ENCODE measurements at regions not wholly inside any gene's neighbourhood (a gene's known extent, or its start where the extent isn't known, plus 50 kb on each side); places are given as distances from the start of the nearest gene placed in this dataset.

DNA sequence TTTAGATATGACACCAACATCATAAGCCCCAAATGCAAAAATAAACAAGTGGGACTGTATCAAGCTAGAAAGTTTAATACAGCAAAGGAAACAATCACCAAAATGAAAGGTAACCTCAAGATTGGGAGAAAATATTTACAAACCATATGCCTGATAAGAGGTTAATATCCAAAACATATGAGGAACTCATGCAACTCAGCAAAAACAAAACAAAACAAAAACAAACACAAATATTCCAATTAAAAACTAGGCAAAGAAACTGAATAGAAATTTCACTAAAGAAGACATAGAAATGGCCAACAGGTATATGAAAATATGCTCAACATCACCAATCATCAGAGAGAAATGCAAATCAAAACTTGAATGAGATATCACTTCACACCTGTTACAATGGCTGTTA, 116.5 kb upstream of the ATP1B1 start (continued):
- no peak for TF ChIP-seq ZBTB21 (CRISPR knock-in tag; IDR thresholded peaks at IDR 0.05; ENCODE audit: borderline replicate concordance)
- TF ChIP-seq, protein P1, sequence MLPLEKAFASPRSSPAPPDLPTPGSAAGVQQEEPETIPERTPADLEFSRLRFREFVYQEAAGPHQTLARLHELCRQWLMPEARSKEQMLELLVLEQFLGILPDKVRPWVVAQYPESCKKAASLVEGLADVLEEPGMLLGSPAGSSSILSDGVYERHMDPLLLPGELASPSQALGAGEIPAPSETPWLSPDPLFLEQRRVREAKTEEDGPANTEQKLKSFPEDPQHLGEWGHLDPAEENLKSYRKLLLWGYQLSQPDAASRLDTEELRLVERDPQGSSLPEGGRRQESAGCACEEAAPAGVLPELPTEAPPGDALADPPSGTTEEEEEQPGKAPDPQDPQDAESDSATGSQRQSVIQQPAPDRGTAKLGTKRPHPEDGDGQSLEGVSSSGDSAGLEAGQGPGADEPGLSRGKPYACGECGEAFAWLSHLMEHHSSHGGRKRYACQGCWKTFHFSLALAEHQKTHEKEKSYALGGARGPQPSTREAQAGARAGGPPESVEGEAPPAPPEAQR (CRISPR knock-in tag; IDR thresholded peaks at IDR 0.05) = no peak

DNA sequence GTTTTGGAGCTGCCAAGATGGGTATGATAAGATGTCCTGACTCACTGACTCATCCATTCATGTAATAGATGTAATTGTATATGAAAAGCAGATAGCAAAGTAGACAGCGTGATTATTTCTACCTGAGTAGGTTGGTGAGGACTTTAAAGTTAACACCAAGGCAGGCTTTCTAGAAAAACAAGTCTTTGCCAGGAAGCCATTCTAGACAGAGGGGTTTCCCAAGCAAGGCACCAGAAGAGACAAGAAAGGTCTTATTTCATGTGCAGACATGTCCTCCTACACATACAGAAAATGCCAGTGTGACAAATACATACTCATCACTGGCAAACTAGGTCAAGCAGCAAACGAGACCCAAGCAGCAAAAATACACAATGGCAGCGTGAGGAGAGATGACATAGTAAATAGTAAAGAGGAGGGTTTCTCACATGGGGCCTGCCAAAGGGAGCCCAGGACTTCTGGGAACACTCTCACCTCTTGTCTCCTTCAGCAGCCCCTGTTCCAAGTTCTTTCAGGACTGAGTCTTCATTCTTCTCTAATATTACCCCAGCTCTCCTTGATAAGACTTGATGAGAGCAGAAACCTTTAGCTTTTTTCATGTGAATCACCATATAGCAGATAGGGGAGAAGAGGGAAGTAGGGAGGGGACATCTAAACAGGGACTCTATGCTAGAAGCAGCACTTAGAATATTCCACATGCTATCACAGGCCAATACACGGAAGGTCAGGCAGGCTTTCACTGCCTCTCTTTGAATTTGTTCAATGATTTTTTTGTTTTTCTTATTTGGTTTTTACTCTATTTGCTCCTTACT, 114.6 kb upstream of the ATP1B1 start:
- ChIA-PET POLR2A (no interaction called here), CTCF (no interaction called here)
- Mint-ChIP-seq H3K4me3 (no peak overlapping the region), H3K36me3 (no peaks in the 10 kb centered on the region), H3K4me1 (no peaks in the 10 kb centered on the region), H3K9me3 (peaks cover 12% of the 10 kb centered on the region; the same call in 1 of the 2 replicates), H3K27ac (no peak overlapping the region), H3K27me3 (ENCODE audit: low read depth) (peaks cover 4% of the 10 kb centered on the region; the same call in 1 of the 2 replicates)
- no peak for ATAC-seq
- TF ChIP-seq, protein P2, sequence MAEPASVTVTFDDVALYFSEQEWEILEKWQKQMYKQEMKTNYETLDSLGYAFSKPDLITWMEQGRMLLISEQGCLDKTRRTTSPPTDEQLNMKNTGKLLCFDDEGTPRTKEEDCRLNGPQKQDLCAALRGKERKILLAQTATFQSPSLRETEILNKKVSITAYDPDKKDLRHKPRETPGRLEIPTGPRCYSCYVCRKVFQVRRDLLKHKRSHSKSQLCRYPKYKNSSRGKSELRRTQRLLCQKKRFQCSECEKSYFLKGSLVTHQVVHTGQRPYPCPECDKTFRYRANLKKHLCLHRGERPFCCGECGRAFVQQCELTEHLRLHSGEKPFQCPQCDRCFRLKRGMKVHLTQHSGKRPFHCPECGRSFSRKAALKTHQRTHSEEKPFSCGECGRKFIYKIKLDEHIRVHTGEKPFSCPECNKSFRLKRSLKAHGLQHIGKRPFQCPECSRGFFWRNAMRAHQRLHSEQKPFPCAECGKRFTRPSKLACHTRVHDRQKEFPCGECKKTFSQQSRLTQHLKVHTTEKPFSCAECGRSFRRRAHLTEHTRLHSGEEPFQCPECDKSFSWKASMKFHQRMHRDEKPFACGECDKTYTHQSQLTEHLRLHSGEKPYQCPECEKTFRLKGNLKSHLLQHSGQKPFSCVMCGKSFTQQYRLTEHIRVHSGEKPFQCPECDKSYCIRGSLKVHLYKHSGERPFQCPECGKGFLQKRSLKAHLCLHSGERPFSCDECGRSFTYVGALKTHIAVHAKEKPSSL (CRISPR knock-in tag; conservative IDR thresholded peaks at IDR 0.05) = no peak
- TF ChIP-seq FOXP4 (CRISPR knock-in tag; IDR thresholded peaks at IDR 0.05) (no peak), CREM (CRISPR knock-in tag; IDR thresholded peaks at IDR 0.05) (no peak)
- TF ChIP-seq, protein P3, sequence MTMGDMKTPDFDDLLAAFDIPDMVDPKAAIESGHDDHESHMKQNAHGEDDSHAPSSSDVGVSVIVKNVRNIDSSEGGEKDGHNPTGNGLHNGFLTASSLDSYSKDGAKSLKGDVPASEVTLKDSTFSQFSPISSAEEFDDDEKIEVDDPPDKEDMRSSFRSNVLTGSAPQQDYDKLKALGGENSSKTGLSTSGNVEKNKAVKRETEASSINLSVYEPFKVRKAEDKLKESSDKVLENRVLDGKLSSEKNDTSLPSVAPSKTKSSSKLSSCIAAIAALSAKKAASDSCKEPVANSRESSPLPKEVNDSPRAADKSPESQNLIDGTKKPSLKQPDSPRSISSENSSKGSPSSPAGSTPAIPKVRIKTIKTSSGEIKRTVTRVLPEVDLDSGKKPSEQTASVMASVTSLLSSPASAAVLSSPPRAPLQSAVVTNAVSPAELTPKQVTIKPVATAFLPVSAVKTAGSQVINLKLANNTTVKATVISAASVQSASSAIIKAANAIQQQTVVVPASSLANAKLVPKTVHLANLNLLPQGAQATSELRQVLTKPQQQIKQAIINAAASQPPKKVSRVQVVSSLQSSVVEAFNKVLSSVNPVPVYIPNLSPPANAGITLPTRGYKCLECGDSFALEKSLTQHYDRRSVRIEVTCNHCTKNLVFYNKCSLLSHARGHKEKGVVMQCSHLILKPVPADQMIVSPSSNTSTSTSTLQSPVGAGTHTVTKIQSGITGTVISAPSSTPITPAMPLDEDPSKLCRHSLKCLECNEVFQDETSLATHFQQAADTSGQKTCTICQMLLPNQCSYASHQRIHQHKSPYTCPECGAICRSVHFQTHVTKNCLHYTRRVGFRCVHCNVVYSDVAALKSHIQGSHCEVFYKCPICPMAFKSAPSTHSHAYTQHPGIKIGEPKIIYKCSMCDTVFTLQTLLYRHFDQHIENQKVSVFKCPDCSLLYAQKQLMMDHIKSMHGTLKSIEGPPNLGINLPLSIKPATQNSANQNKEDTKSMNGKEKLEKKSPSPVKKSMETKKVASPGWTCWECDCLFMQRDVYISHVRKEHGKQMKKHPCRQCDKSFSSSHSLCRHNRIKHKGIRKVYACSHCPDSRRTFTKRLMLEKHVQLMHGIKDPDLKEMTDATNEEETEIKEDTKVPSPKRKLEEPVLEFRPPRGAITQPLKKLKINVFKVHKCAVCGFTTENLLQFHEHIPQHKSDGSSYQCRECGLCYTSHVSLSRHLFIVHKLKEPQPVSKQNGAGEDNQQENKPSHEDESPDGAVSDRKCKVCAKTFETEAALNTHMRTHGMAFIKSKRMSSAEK (CRISPR knock-in tag; IDR thresholded peaks at IDR 0.05; ENCODE audit: borderline replicate concordance) = no peak
- no peak for DNase-seq (ENCODE audit: low spot score)

GRCh38 chr1:169001353-169001752, 105.1 kb upstream of the ATP1B1 start:
- no peaks in the 10 kb centered on the region for H3K4me1 Mint-ChIP-seq
- DNase-seq (ENCODE audit: low spot score) (no peak), ATAC-seq (no peak)
- peaks cover 4% of the 10 kb centered on the region; the same call in 1 of the 2 replicates for H3K9me3 Mint-ChIP-seq
- H3K36me3 Mint-ChIP-seq = no peaks in the 10 kb centered on the region
- H3K27ac Mint-ChIP-seq = no peak overlapping the region
- H3K4me3 Mint-ChIP-seq = no peak overlapping the region
- ChIA-PET CTCF (no interaction called here), POLR2A (no interaction called here)
- peaks cover 7% of the 10 kb centered on the region for H3K27me3 Mint-ChIP-seq (ENCODE audit: low read depth)
- TF ChIP-seq GABPB1 (CRISPR knock-in tag; IDR thresholded peaks at IDR 0.05) = no peak
- no peak for TF ChIP-seq SOX15 (CRISPR knock-in tag; IDR thresholded peaks at IDR 0.05)
- TF ChIP-seq STAT6 (CRISPR knock-in tag; conservative IDR thresholded peaks at IDR 0.05; ENCODE audit: low read depth) = no peak
- no peak for TF ChIP-seq ERG (CRISPR knock-in tag; IDR thresholded peaks at IDR 0.05)
- TF ChIP-seq PRRX2 (CRISPR knock-in tag; IDR thresholded peaks at IDR 0.05) = no peak
- TF ChIP-seq CDX4 (CRISPR knock-in tag; IDR thresholded peaks at IDR 0.05; ENCODE audit: borderline replicate concordance) = no peak
- TF ChIP-seq ATF1 (CRISPR knock-in tag; IDR thresholded peaks at IDR 0.05) = no peak
- TF ChIP-seq MXD4 (CRISPR knock-in tag; IDR thresholded peaks at IDR 0.05; ENCODE audit: borderline replicate concordance) = no peak
- no peak for TF ChIP-seq PREB (CRISPR knock-in tag; IDR thresholded peaks at IDR 0.05; ENCODE audit: borderline replicate concordance)
